ENCODE measurements at regions not wholly inside any gene's neighbourhood (a gene's known extent, or its start where the extent isn't known, plus 50 kb on each side); places are given as distances from the start of the nearest gene placed in this dataset.
A peak's percentile ranks its signal among the peaks of the same experiment; 100 is the strongest.

DNA sequence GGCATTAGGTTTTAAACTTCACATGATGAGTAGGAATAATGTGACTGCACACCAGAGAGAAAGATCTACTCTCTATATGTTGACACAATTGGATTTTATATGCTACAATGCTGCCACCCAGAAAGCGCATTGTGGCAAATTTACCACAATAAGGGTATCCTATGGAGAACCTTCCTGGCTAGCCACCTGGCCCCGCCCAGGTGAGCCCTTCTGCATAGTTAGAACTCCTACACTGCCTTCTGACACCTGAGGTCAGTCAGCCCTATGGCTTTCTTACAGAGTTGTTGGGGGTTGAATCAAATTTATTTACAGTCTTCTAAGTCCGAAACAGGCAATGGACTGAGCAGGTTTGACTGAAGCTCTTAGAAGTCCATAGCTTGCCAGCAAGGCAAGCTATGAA is 153.8 kb upstream of the S100G start:
- no peak for DNase-seq (ENCODE audit: low read depth)

- peak; percentile 71 for DNase-seq (ENCODE audit: low read depth)
These were observed 137.9 kb upstream of the S100G start for GRCh38 chrX:16511796-16512776.

DNA sequence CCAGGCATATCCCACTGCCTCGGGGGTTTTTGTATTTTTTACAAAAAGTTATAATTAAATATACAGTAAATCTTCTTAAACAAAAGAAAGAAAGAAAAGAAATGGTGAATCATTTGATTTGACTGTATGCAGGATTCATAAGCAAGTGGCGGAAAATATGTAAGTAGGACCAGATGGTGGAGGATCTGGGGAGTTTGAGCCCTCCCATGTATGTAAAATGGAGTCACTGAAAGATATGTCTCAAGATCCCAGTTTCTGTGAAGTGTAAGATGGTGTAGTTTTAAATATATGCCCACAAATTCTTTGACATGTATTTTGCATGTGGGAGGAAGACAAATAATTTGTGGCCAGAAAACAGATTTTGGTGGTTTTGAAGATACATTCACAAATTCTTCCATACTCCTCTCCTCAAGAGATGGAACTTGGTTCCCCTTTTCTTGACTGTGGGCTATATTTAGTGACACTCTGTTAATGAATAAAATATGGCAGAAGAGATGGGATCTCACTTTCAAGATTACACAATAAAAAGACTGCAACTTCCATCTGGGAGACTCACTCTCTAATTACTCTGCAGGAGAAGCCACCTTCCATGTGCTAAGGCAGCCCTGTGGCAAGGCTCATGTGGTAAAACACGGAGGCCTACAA is 133.6 kb upstream of the S100G start:
- DNase-seq (ENCODE audit: low read depth): peak; percentile 71

- peak; percentile 9 for DNase-seq (ENCODE audit: low read depth)
These were observed 132.8 kb upstream of the S100G start for GRCh38 chrX:16517039-16517605.

DNA sequence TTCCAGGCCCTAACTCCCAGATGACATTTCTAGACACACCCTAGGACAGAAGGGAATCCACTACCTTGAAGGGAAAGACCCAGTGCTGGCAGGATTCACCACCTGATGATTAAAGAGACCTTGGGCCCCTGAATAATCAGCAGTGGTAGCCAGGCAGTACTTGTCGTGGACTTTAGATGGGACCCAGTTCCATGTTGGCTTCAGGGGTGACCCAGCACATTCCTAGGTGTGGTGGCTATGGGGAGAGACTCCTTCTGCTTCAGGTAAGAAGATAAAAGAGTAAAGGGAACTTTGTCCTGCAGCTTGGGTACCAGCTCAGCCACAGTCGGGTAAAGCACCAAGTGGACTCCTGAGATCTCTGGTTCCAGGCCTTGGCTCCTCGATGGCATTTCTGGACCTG is 131.8 kb upstream of the S100G start:
- DNase-seq (ENCODE audit: low read depth): no peak

- no peak for DNase-seq (ENCODE audit: low read depth)
These were observed 125.6 kb upstream of the S100G start for GRCh38 chrX:16524316-16524715.

- DNase-seq (ENCODE audit: low read depth): no peak
These were observed 124.0 kb upstream of the S100G start for GRCh38 chrX:16526003-16526402.

- no peak for DNase-seq (ENCODE audit: low read depth)
These were observed 121.3 kb upstream of the S100G start for GRCh38 chrX:16528620-16529019.
